ENCODE measurements at regions not wholly inside any gene's neighbourhood (a gene's known extent, or its start where the extent isn't known, plus 50 kb on each side); places are given as distances from the start of the nearest gene placed in this dataset.

GRCh38 chrX:1904663-1905218 is 289.9 kb downstream of the ASMT start:
- no peak for TF ChIP-seq CTCF (IDR thresholded peaks at IDR 0.05)
- no peak for TF ChIP-seq POLR2A (IDR thresholded peaks at IDR 0.05)

All from Peyer's patch (tissue), 4 donors.